ENCODE measurements at regions not wholly inside any gene's neighbourhood (a gene's known extent, or its start where the extent isn't known, plus 50 kb on each side); places are given as distances from the start of the nearest gene placed in this dataset.

DNA sequence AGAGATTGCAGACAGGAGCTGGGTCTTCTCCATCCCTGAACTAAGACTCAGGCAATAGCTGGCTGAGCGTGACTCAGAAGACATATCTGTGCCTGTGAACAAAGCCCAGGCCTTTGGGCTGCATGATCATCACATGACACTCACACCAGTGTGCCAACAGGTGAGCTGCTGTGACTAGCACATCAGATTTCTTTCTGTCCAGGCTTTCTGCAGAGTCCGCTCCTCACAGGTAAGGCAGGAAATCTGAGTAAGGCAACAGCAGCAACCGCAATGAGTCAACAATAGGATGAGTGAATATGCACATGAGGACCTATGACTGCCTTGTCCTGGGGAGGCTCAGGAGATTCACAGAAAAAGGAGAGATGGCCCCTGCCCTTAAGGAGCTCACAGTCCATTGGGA is 293.6 kb downstream of the ACTL7B start:
- Histone ChIP-seq H3K27me3 (no peaks in the 10 kb centered on the region), H3K4me3 (no peak overlapping the region), H3K27ac (no peak overlapping the region), H3K36me3 (no peaks in the 10 kb centered on the region), H3K4me1 (ENCODE audit: low read depth) (no peaks in the 10 kb centered on the region), H3K9me3 (ENCODE audit: low read depth) (no peaks in the 10 kb centered on the region)
- DNase-seq (ENCODE audit: low read depth in 1 of 2, low spot score in 1 of 2), result no peak
- TF ChIP-seq, protein P1, sequence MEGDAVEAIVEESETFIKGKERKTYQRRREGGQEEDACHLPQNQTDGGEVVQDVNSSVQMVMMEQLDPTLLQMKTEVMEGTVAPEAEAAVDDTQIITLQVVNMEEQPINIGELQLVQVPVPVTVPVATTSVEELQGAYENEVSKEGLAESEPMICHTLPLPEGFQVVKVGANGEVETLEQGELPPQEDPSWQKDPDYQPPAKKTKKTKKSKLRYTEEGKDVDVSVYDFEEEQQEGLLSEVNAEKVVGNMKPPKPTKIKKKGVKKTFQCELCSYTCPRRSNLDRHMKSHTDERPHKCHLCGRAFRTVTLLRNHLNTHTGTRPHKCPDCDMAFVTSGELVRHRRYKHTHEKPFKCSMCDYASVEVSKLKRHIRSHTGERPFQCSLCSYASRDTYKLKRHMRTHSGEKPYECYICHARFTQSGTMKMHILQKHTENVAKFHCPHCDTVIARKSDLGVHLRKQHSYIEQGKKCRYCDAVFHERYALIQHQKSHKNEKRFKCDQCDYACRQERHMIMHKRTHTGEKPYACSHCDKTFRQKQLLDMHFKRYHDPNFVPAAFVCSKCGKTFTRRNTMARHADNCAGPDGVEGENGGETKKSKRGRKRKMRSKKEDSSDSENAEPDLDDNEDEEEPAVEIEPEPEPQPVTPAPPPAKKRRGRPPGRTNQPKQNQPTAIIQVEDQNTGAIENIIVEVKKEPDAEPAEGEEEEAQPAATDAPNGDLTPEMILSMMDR (IDR thresholded peaks at IDR 0.05; ENCODE audit: low read depth, low read length), result no peak

DNA sequence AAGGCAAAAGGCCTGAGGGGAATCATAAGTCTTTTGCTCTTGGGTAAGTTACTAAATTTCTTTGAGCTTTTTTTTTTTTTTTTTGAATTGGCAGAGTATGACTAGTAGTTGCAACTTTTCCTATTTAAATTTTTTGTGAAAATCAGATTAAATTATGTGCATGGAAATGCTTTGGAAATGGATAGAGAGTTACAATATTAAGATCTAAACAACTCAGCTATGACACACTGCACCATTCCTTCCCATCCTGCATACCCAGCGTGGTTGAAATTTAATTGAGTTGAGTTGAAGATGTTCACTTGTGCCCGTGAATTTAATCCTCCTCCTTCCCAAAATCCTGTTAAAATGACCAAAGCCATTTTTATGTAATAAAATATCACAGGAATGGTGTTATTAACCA is 296.4 kb downstream of the ACTL7B start:
- H3K9me3 ChIP-seq (ENCODE audit: low read depth), result no peaks in the 10 kb centered on the region
- H3K4me1 ChIP-seq (ENCODE audit: low read depth), result no peaks in the 10 kb centered on the region
- DNase-seq (ENCODE audit: low read depth in 1 of 2, low spot score in 1 of 2), result no peak
- TF ChIP-seq, protein P1 (IDR thresholded peaks at IDR 0.05; ENCODE audit: low read depth, low read length), result no peak
- no peak overlapping the region for H3K4me3 ChIP-seq
- no peak overlapping the region for H3K27ac ChIP-seq
- H3K36me3 ChIP-seq, result no peaks in the 10 kb centered on the region
- no peaks in the 10 kb centered on the region for H3K27me3 ChIP-seq

DNA sequence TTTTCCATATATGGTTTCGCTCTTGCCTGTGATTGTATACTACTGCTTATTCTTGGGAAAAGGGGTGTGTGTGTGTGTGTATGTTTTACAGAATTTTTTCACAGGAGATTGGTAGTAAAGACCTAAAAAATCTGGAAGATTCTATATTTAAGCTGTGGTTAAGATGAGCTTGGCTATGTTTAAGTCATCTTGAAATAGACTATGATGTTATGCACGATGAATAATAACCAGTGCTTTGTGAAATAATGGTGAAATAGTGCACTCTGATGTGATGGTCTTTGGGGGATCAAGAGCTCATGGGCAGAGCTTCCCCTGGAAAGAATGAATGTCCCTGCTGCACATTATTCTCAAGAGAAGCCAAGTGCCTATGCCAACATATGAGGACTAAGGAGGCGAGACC is 301.0 kb downstream of the ACTL7B start:
- Histone ChIP-seq H3K36me3 (no peaks in the 10 kb centered on the region), H3K4me1 (ENCODE audit: low read depth) (no peaks in the 10 kb centered on the region), H3K27me3 (no peaks in the 10 kb centered on the region), H3K9me3 (ENCODE audit: low read depth) (no peaks in the 10 kb centered on the region), H3K27ac (no peak overlapping the region), H3K4me3 (no peak overlapping the region)
- TF ChIP-seq, protein P1 (IDR thresholded peaks at IDR 0.05; ENCODE audit: low read depth, low read length), result no peak
- DNase-seq (ENCODE audit: low read depth in 1 of 2, low spot score in 1 of 2), result no peak

DNA sequence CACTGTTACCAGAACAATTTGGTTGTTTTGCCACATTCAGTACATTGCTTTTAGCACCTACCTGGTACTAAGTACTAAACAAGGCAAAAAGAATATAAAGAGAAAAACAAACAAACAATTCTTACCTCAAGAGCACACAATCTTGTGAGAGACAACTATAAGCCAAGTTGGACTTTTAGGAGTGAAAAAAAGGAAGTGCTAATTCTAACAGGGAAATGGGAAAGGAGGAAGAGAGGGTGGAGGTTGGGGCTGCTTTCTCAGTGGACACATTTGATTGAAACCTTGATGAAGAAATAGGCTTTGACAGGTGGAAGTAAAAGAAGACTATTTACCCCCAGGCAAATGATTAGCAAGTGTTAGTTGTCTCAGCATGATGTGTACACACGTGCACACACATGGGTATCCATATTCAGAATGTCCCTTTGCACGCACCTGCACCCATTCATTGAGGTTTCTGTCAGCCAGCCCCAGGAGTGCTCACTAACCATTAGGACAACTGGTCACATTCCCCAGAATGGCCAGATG is 302.6 kb downstream of the ACTL7B start:
- no peaks in the 10 kb centered on the region for H3K27me3 ChIP-seq
- no peaks in the 10 kb centered on the region for H3K36me3 ChIP-seq
- no peak for DNase-seq (ENCODE audit: low read depth in 1 of 2, low spot score in 1 of 2)
- no peak overlapping the region for H3K4me3 ChIP-seq
- no peaks in the 10 kb centered on the region for H3K9me3 ChIP-seq (ENCODE audit: low read depth)
- TF ChIP-seq, protein P1 (IDR thresholded peaks at IDR 0.05; ENCODE audit: low read depth, low read length), result no peak
- H3K27ac ChIP-seq, result no peak overlapping the region
- no peaks in the 10 kb centered on the region for H3K4me1 ChIP-seq (ENCODE audit: low read depth)

DNA sequence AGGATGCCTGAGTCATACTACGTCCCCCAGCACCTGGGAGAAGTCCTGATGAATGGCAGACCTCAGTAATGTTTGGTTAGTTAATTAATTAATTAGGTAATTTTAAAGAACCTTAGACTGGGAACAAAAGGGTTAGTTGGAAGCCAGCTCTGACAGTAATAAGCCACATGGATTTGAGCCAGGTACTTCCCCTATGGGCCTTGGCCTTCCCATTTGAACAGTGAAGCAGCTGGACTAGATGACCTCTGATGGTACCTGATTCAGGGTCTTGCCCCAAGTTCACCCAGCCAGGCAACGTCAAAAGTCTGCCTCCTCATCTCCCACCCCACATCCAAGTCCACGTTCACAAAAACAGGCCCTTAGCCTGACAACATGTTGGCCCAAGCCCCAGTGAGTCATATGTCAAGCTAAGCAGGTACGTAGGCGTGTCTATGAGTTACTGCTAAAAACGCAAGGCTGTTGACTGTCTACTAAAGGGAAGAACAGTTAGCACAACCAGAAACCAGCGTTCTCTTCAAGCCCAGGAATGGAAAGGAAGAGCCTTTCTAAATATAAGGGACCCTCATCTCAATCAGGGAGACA is 303.2 kb downstream of the ACTL7B start:
- H3K27ac ChIP-seq, result no peak overlapping the region
- no peak overlapping the region for H3K4me3 ChIP-seq
- H3K27me3 ChIP-seq, result no peaks in the 10 kb centered on the region
- H3K9me3 ChIP-seq (ENCODE audit: low read depth), result no peaks in the 10 kb centered on the region
- no peaks in the 10 kb centered on the region for H3K4me1 ChIP-seq (ENCODE audit: low read depth)
- no peaks in the 10 kb centered on the region for H3K36me3 ChIP-seq
- DNase-seq (ENCODE audit: low read depth in 1 of 2, low spot score in 1 of 2), result peak in 1 of 2 donors; percentile 12
- TF ChIP-seq, protein P1 (IDR thresholded peaks at IDR 0.05; ENCODE audit: low read depth, low read length), result no peak
